ENCODE measurements at regions not wholly inside any gene's neighbourhood (a gene's known extent, or its start where the extent isn't known, plus 50 kb on each side); places are given as distances from the start of the nearest gene placed in this dataset.

GRCh38 chrX:146055733-146056132 is 238.1 kb downstream of the SLITRK2 start (continued):
- TF ChIP-seq PAWR (CRISPR knock-in tag; IDR thresholded peaks at IDR 0.05; ENCODE audit: borderline replicate concordance): no peak

DNA sequence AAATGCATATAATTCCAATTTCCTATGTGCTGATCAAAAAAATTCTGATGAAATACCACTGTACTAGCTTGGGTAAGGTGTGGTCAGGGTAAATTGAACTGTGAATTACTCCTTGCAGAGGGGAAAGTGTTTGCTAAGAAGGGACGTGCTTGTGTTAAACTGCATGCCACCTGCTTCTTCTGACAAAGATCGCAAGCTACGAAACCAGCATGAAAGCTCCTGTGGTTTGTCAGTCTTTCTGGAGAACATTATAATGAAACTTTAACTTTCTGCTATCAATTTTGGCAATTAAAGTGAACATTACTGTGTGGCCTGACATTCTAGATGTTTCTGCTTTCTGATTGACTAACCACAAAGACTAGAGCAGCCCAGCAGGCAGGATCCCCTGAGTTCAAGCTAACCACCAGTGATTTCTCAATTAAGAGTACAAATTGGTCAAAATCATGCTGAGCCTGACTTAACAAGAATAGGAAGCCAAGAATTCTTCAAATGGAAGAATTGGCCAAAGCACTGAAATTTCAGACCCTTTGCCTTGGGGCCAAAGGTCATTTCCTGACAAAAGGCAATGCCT is 239.0 kb downstream of the SLITRK2 start:
- no peak overlapping the region for H3K27ac ChIP-seq (ENCODE audit: extremely low read length, insufficient read depth, low read length)
- no peaks in the 10 kb centered on the region for H3K4me1 ChIP-seq (ENCODE audit: insufficient read depth, low read length)
- H4K20me1 ChIP-seq (ENCODE audit: insufficient read depth, low read length): no peaks in the 10 kb centered on the region
- H3K79me2 ChIP-seq (ENCODE audit: insufficient read depth, low read length): no peaks in the 10 kb centered on the region
- in situ Hi-C loops (cut with HindIII; ENCODE audit: extremely low pct_ligation_motif_present, low pct_unique_long_range_greater_than_20kb) (no loop called here), intact Hi-C loops (cut with micrococcal nuclease; ENCODE audit: unreplicated experiment) (no loop called here)
- 0% methylated on average over 3 of the region's 3 CpGs for WGBS (ENCODE audit: low lambda C conversion rate)
- H3K4me3 ChIP-seq (replicated peaks in 1 of 3; ENCODE audit: insufficient read depth in 1 of 3, low read depth in 2 of 3, low read length in 3 of 3): no peak overlapping the region
- H3K9me3 ChIP-seq (ENCODE audit: low read length): peaks cover 51% of the 10 kb centered on the region
- DNase-seq (ENCODE audit: low spot score) (no peak), ATAC-seq (no peak), FAIRE-seq (no peak)
- ChIA-PET POLR2A (no interaction called here), CTCF (ENCODE audit: low intra/inter-chr PET ratio, low total read pairs) (no interaction called here)
- H3K4me2 ChIP-seq (ENCODE audit: low read depth, low read length): no peak overlapping the region
- H3K9ac ChIP-seq (ENCODE audit: insufficient read depth, low read depth, low read length): no peak overlapping the region
- H3K36me3 ChIP-seq (replicated peaks in 1 of 2; ENCODE audit: control insufficient read depth in 1 of 2, insufficient read depth in 2 of 2, low read length in 2 of 2): no peaks in the 10 kb centered on the region
- H2AFZ ChIP-seq (ENCODE audit: low read length): no peak overlapping the region
- no peaks in the 10 kb centered on the region for H3K27me3 ChIP-seq (ENCODE audit: control insufficient read depth in 1 of 2, insufficient read depth in 2 of 2, low read length in 2 of 2)
- BruUV-seq (replicated peaks): no TSS peak
- TF ChIP-seq ZNF24 (IDR thresholded peaks at IDR 0.05): no peak
- TF ChIP-seq NR2F2 (IDR thresholded peaks at IDR 0.05; ENCODE audit: borderline replicate concordance, low read depth): no peak
- no peak for TF ChIP-seq PAXIP1 (CRISPR knock-in tag; conservative IDR thresholded peaks at IDR 0.05)
- no peak for TF ChIP-seq FOSL2 (CRISPR knock-in tag; IDR thresholded peaks at IDR 0.05)
- TF ChIP-seq, protein P1, sequence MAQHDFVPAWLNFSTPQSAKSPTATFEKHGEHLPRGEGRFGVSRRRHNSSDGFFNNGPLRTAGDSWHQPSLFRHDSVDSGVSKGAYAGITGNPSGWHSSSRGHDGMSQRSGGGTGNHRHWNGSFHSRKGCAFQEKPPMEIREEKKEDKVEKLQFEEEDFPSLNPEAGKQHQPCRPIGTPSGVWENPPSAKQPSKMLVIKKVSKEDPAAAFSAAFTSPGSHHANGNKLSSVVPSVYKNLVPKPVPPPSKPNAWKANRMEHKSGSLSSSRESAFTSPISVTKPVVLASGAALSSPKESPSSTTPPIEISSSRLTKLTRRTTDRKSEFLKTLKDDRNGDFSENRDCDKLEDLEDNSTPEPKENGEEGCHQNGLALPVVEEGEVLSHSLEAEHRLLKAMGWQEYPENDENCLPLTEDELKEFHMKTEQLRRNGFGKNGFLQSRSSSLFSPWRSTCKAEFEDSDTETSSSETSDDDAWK (CRISPR knock-in tag; IDR thresholded peaks at IDR 0.05): no peak
- TF ChIP-seq, protein P2, sequence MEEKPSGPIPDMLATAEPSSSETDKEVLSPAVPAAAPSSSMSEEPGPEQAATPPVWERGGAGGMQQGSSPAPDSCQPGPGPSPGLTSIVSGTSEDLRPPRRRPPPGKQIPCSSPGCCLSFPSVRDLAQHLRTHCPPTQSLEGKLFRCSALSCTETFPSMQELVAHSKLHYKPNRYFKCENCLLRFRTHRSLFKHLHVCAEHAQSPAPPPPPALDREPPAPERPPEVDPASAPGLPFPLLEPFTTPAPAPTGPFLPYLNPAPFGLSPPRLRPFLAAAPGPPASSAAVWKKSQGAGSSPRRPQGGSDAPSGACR (CRISPR knock-in tag; IDR thresholded peaks at IDR 0.05): no peak
- TF ChIP-seq ATF7-NPFF (CRISPR knock-in tag; IDR thresholded peaks at IDR 0.05; ENCODE audit: low read depth): no peak
- TF ChIP-seq SMAD3 (CRISPR knock-in tag; IDR thresholded peaks at IDR 0.05): no peak
- TF ChIP-seq NFE2 (CRISPR knock-in tag; IDR thresholded peaks at IDR 0.05): no peak
- TF ChIP-seq MTF1 (CRISPR knock-in tag; IDR thresholded peaks at IDR 0.05): no peak
- no peak for TF ChIP-seq CSRNP2 (CRISPR knock-in tag; conservative IDR thresholded peaks at IDR 0.05; ENCODE audit: low read depth)
- no peak for TF ChIP-seq ZNF430 (CRISPR knock-in tag; IDR thresholded peaks at IDR 0.05)
- TF ChIP-seq, protein P3, sequence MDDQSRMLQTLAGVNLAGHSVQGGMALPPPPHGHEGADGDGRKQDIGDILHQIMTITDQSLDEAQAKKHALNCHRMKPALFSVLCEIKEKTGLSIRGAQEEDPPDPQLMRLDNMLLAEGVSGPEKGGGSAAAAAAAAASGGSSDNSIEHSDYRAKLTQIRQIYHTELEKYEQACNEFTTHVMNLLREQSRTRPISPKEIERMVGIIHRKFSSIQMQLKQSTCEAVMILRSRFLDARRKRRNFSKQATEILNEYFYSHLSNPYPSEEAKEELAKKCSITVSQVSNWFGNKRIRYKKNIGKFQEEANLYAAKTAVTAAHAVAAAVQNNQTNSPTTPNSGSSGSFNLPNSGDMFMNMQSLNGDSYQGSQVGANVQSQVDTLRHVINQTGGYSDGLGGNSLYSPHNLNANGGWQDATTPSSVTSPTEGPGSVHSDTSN (CRISPR knock-in tag; IDR thresholded peaks at IDR 0.05; ENCODE audit: borderline replicate concordance): no peak
